GM12878 (cell line): ENCODE measurements at regions not wholly inside any gene's neighbourhood (a gene's known extent, or its start where the extent isn't known, plus 50 kb on each side); places are given as distances from the start of the nearest gene placed in this dataset.

Source experiments
- ATAC-seq: fragments of 200-7000 bp; cut with Tn5 transposase; 3 replicates; pipeline ENCODE4 v1.9.1; 2020; ENCODE audit warnings: mild to moderate bottlenecking, moderate library complexity
- BruUV-seq: library from RNA; stranded (reverse); fragments of 400-500 nt; replicated peaks from 2 replicates; lab custom pipeline; 2021; lab: Mats Ljungman, UMichigan
- CTCF ChIA-PET: fragments of 300-600 bp; sonication (Branson Sonifier 250); formaldehyde crosslinking; extraction: SDS; loops from one replicate; lab custom pipeline; 2021; ENCODE audit warnings: inconsistent platforms; lab: Yijun Ruan, JAX
- POLR2A ChIA-PET: fragments of 350-600 bp; formaldehyde crosslinking; extraction: SDS; loops from one replicate; lab custom pipeline; 2021; ENCODE audit warnings: inconsistent platforms; lab: Charles Lee
- RAD21 ChIA-PET: fragments of 300-600 bp; sonication (Branson Sonifier 250); formaldehyde crosslinking; loops from one replicate; lab custom pipeline; 2023; ENCODE audit warnings: antibody characterized with exemption; ENCODE audit not compliant: unreplicated experiment; lab: Charles Lee
- SMC1A ChIA-PET: fragments of 300-600 bp; sonication (Branson Sonifier 250); formaldehyde crosslinking; loops from one replicate; lab custom pipeline; 2023; ENCODE audit not compliant: unreplicated experiment, uncharacterized antibody; lab: Charles Lee
- DNase-seq: peaks from one replicate; pipeline ENCODE4 v3.0.0-alpha.2; 2011; ENCODE audit warnings: low read depth, low spot score
- FAIRE-seq: peaks from 3 replicates; lab custom pipeline; 2011; peaks lifted over from hg19 to GRCh38; lab: Jason Lieb, UNC
- H2AFZ ChIP-seq: 2 replicates; pipeline ENCODE4 v1.6.0; 2011; ENCODE audit warnings: low read depth, low read length, control low read depth; ENCODE audit not compliant: control insufficient read depth
- H3K27ac ChIP-seq: 2 replicates; pipeline ENCODE4 v1.5.1; 2011; ENCODE audit warnings: control low read depth; ENCODE audit not compliant: control insufficient read depth, insufficient read depth
- H3K27me3 ChIP-seq, 2 experiments: replicated peaks in 1 of 2; 2 replicates each; pipeline versions ENCODE4 v1.6.0 to v1.6.1; 2011; ENCODE audit warnings: low read length in 1 of 2; ENCODE audit not compliant: control insufficient read depth in 2 of 2, insufficient read depth in 2 of 2
- H3K36me3 ChIP-seq, 2 experiments: 2 replicates each; pipeline ENCODE4 v1.5.1; 2011; ENCODE audit warnings: low read length in 1 of 2; ENCODE audit not compliant: control insufficient read depth in 2 of 2, insufficient read depth in 2 of 2
- H3K4me1 ChIP-seq: 2 replicates; pipeline ENCODE4 v1.6.1; 2011; ENCODE audit warnings: mild to moderate bottlenecking, low read length, moderate library complexity, mixed read lengths; ENCODE audit not compliant: control insufficient read depth, insufficient read depth
- H3K4me2 ChIP-seq: 2 replicates; pipeline ENCODE4 v1.6.0; 2011; ENCODE audit warnings: control low read depth; ENCODE audit not compliant: control insufficient read depth, insufficient read depth
- H3K4me3 ChIP-seq: fragments of 200-600 bp; sonication (generic); 2 replicates; pipeline ENCODE4 v1.5.1; 2016
- H3K79me2 ChIP-seq: 2 replicates; pipeline ENCODE4 v1.6.0; 2011; ENCODE audit warnings: low read length; ENCODE audit not compliant: control insufficient read depth, insufficient read depth
- H3K9ac ChIP-seq: 2 replicates; pipeline ENCODE4 v1.8.0; 2011; ENCODE audit warnings: low read length, control low read depth, mixed read lengths; ENCODE audit not compliant: control insufficient read depth, insufficient read depth
- H3K9me3 ChIP-seq: replicated peaks from 3 replicates; pipeline ENCODE4 v1.5.1; 2011; ENCODE audit warnings: mild to moderate bottlenecking, low read length; ENCODE audit not compliant: control insufficient read depth, insufficient read depth
- H4K20me1 ChIP-seq: 2 replicates; pipeline ENCODE4 v1.6.0; 2011; ENCODE audit not compliant: control insufficient read depth, insufficient read depth
- FOXM1 ChIP-seq: IDR thresholded peaks from 2 replicates; pipeline ENCODE4 v1.6.1; 2012; ENCODE audit warnings: low read depth, mild to moderate bottlenecking, inconsistent platforms, low read length, moderate library complexity
- KAT2A ChIP-seq: conservative IDR thresholded peaks from 2 replicates; pipeline ENCODE4 v1.6.1; 2011; ENCODE audit warnings: low read depth, low read length; ENCODE audit not compliant: control insufficient read depth
- MTA3 ChIP-seq: IDR thresholded peaks from 2 replicates; pipeline ENCODE4 v1.6.1; 2012; ENCODE audit warnings: low read length, inconsistent platforms, borderline replicate concordance
- NFYB ChIP-seq: IDR thresholded peaks from 2 replicates; pipeline ENCODE4 v1.6.1; 2011; ENCODE audit warnings: low read depth, mild to moderate bottlenecking, low read length, improper control_type of control experiment, moderate library complexity; ENCODE audit not compliant: insufficient read depth
- RCOR1 ChIP-seq: conservative IDR thresholded peaks from 2 replicates; pipeline ENCODE4 v1.6.1; 2012; ENCODE audit warnings: low read depth, low read length, improper control_type of control experiment
- SREBF2 ChIP-seq: IDR thresholded peaks from 2 replicates; pipeline ENCODE4 v1.6.1; 2012; ENCODE audit warnings: mild to moderate bottlenecking, low read length
- TARDBP ChIP-seq: IDR thresholded peaks from 2 replicates; pipeline ENCODE4 v1.6.1; 2016; ENCODE audit warnings: borderline replicate concordance
- ZNF384 ChIP-seq: IDR thresholded peaks from 2 replicates; pipeline ENCODE4 v1.6.1; 2012; ENCODE audit warnings: low read depth, mild to moderate bottlenecking, low read length, improper control_type of control experiment, borderline replicate concordance
- WGBS: methylation state at CpG from one replicate; pipeline ENCODE4 v1.1.6; 2016; ENCODE audit warnings: low lambda C conversion rate; ENCODE audit not compliant: insufficient replicate concordance, insufficient coverage; ENCODE audit errors: missing lambda C conversion rate; 5-methylcytosine and 5-hydroxymethylcytosine counted together
- in situ Hi-C: fragments of 300-500 bp; cut with MboI; formaldehyde crosslinking; loops from 9 replicates; pipeline ENCODE4 v1.14.3; 2018; ENCODE audit warnings: mixed read lengths
- intact Hi-C: fragments of 100-400 bp; cut with micrococcal nuclease; formaldehyde crosslinking; loops from one replicate; pipeline ENCODE4 v1.14.2; 2022; ENCODE audit not compliant: unreplicated experiment
- TF ChIP-seq, protein P1 (sequence below): fragments of 450-650 bp; formaldehyde crosslinking; IDR thresholded peaks from 2 replicates; pipeline ENCODE4 v1.5.0; 2022; ENCODE audit warnings: mild to moderate bottlenecking, missing genetic modification characterization
- TF ChIP-seq, protein P2 (sequence below): IDR thresholded peaks from 2 replicates; pipeline ENCODE4 v1.6.1; 2012; ENCODE audit warnings: low read length, inconsistent platforms

DNA sequence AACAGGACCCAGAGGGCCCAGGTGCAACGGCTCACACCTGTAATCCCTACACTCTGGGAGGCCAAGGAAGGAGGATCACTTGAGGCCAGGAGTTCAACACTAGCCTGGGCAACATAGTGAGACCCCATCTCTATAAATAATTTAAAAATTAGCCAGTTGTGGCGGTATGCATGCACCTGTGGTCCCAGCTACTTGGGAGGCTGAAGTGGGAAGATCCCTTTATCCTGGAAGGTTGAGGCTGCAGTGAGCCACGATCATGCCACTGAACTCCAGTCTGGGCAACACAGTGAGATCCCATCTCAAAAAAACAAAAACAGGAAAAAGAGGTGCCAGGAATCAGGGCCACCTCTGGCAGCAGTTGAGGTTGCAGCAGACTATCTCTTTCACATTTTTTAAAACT lies 85.7 kb upstream of the NUDT7 start:
- FAIRE-seq (no peak), DNase-seq (no peak), ATAC-seq (no peak)
- BruUV-seq: no TSS peak
- intact Hi-C loops (no loop called here), in situ Hi-C loops (no loop called here)
- 2% methylated on average over 3 of the region's 3 CpGs for whole genome bisulfite sequencing
- ChIA-PET POLR2A (no interaction called here), SMC1A (no interaction called here), CTCF (no interaction called here), RAD21 (no interaction called here)
- Histone ChIP-seq H3K4me3 (no peak overlapping the region), H4K20me1 (no peaks in the 10 kb centered on the region), H3K27ac (no peak overlapping the region), H3K27me3 (no peaks in the 10 kb centered on the region), H3K79me2 (no peaks in the 10 kb centered on the region), H3K9ac (no peak overlapping the region), H3K9me3 (no peaks in the 10 kb centered on the region), H2AFZ (no peak overlapping the region), H3K4me1 (no peaks in the 10 kb centered on the region), H3K36me3 (no peaks in the 10 kb centered on the region), H3K4me2 (no peak overlapping the region)
- no peak for TF ChIP-seq KAT2A

DNA sequence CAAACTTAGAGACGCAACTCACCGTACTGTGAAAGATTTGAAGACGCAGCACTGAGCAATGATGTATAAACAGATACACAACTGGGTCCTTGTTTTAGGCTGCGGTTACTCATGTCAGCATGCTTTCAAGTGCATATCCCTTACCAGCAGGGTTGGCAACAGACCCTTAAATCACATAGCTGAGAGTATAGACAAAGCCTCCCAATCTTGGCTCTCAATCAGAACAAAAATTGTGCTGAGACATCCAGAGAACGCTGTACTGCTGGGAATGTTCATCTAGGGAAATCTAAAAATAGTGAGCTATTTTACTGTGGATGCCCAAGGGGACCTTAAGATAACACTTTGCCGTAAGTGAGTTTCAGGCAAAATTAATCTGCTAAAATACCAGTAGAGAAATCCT lies 84.4 kb upstream of the NUDT7 start:
- ChIA-PET POLR2A (no interaction called here), RAD21 (no interaction called here), SMC1A (no interaction called here), CTCF (no interaction called here)
- ATAC-seq: no peak
- Histone ChIP-seq H3K4me3 (no peak overlapping the region), H3K36me3 (no peaks in the 10 kb centered on the region), H3K27ac (no peak overlapping the region), H3K4me2 (no peak overlapping the region), H4K20me1 (no peaks in the 10 kb centered on the region), H3K27me3 (no peaks in the 10 kb centered on the region), H3K9me3 (no peaks in the 10 kb centered on the region), H2AFZ (no peak overlapping the region), H3K9ac (no peak overlapping the region), H3K79me2 (no peaks in the 10 kb centered on the region), H3K4me1 (no peaks in the 10 kb centered on the region)
- WGBS: 48% methylated on average over 6 of the region's 6 CpGs
- intact Hi-C loops: no loop called here
- FAIRE-seq: no peak
- in situ Hi-C loops: no loop called here
- TF ChIP-seq TARDBP: no peak
- no peak for TF ChIP-seq MTA3
- TF ChIP-seq ZNF384: no peak
- TF ChIP-seq NFYB: no peak
- TF ChIP-seq, protein P1, sequence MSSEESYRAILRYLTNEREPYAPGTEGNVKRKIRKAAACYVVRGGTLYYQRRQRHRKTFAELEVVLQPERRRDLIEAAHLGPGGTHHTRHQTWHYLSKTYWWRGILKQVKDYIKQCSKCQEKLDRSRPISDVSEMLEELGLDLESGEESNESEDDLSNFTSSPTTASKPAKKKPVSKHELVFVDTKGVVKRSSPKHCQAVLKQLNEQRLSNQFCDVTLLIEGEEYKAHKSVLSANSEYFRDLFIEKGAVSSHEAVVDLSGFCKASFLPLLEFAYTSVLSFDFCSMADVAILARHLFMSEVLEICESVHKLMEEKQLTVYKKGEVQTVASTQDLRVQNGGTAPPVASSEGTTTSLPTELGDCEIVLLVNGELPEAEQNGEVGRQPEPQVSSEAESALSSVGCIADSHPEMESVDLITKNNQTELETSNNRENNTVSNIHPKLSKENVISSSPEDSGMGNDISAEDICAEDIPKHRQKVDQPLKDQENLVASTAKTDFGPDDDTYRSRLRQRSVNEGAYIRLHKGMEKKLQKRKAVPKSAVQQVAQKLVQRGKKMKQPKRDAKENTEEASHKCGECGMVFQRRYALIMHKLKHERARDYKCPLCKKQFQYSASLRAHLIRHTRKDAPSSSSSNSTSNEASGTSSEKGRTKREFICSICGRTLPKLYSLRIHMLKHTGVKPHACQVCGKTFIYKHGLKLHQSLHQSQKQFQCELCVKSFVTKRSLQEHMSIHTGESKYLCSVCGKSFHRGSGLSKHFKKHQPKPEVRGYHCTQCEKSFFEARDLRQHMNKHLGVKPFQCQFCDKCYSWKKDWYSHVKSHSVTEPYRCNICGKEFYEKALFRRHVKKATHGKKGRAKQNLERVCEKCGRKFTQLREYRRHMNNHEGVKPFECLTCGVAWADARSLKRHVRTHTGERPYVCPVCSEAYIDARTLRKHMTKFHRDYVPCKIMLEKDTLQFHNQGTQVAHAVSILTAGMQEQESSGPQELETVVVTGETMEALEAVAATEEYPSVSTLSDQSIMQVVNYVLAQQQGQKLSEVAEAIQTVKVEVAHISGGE (CRISPR knock-in tag): no peak
- TF ChIP-seq SREBF2: no peak
- no peak for TF ChIP-seq RCOR1
- TF ChIP-seq, protein P2, sequence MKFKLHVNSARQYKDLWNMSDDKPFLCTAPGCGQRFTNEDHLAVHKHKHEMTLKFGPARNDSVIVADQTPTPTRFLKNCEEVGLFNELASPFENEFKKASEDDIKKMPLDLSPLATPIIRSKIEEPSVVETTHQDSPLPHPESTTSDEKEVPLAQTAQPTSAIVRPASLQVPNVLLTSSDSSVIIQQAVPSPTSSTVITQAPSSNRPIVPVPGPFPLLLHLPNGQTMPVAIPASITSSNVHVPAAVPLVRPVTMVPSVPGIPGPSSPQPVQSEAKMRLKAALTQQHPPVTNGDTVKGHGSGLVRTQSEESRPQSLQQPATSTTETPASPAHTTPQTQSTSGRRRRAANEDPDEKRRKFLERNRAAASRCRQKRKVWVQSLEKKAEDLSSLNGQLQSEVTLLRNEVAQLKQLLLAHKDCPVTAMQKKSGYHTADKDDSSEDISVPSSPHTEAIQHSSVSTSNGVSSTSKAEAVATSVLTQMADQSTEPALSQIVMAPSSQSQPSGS: no peak
- TF ChIP-seq FOXM1: no peak
- DNase-seq: no peak
- BruUV-seq: no TSS peak
